Activated CD8-positive, alpha-beta memory T cell treated with anti-CD3 and anti-CD28 coated beads for 48 hours (primary cell): ENCODE measurements at regions not wholly inside any gene's neighbourhood (a gene's known extent, or its start where the extent isn't known, plus 50 kb on each side); places are given as distances from the start of the nearest gene placed in this dataset.

ENCODE experiments used
- DNase-seq, 3 experiments: peaks; one replicate each; pipeline ENCODE4 v3.0.0-alpha.2; 2020; ENCODE audit warnings: low read depth in 2 of 3, low spot score in 2 of 3

DNA sequence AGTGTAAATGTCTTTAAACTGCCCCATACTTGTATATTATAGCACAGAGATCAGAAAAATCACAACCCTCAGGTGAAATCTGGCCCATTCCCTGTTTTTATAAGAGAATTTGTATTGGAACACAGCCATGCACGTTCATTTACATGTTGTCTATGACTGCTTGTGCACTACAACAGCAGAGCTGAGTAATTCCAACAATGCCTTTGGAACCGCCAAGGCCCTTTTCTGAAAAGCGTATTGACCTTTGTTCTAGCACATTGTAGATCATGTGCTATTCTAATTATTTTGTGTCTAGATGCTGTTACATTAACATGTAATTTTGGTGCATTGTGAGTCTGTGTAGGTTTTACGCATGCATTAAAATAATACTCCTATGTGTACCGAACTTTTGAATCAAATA, 339.6 kb downstream of the CHRM3 start:
- DNase-seq: no peak

DNA sequence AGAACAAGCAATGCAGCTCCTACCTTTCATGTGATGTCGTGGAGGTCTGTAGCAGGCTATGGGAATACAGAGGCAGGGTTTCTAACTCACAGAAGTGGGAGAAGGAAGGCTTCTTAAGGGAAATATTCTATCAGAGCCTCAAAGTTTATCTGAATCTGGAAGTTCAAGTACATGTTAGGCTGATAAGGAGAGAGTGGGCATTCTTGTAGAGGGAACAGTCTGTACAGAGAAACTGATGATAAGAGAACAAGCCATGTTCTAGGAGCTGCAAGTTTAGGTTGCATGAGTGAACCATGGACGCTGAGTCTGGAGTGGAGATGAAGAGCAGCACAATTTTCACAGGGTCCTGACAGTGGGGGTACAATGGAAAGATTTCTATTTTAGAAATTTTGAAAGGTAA, 344.0 kb downstream of the CHRM3 start:
- no peak for DNase-seq

DNA sequence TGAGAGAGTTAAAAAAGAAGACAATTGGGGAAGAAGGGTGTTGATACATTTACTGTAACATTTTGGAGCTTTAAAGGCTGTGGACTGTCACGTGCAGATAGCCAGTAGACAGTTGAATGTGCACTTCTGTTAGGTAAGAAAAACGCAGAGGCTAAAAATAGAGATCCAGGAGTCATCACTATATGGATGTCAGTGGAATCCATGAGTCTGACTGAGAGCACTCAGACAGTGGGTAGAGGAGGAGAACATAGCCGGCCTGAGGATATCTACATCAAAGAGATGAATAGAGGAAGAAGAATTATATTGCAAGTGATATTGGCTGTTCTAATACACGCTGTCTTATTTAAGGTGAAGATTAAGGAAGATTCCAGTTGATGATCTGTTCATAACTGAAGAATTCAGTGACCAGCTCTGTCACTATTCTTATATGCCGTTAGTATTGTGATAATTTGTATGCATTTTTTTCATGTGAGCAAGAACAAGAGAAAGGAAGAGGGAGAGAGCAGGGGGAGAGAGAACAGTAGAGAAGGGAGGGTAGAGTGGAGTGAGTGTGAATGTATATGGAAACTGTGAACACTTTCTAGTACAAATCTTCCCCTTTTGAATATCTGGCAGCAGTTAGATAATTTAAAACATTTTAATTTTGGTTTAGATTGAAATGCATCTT, 344.8 kb downstream of the CHRM3 start:
- DNase-seq: no peak

DNA sequence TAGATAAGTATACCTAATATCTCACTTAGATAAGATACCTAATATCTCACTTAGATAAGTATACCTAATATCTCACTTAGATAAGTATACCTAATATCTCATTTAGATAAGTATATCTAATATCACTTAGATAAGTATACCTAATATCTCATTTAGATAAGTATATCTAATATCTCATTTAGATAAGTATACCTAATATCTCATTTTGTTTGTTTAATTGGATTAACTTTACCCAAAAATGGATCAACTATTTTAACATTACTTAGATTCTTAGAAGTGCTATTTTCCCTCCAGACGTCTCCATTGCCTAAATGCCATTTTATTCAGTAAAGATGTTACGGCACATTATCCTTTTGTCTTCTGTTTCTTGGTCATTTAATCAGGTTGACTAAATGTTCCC, 346.4 kb downstream of the CHRM3 start:
- DNase-seq: no peak

DNA sequence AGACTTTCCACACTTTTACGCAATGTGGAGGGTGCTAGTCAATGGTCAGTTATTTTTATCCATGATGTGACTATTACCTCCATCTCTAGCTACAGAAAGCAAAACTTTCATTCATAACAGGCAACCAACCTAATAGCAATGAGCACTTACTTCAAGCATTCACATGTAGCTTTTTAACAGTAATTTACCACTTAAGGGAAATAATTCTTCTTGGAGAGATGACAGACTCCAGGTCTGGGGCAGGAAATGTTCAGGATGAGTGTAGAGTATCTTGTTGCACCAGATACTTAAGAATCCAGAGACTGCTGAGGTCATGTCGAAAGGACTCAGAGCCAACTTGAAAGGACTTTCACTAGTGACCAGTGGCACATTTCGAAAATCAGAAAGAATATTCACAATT, 347.6 kb downstream of the CHRM3 start:
- DNase-seq: no peak

DNA sequence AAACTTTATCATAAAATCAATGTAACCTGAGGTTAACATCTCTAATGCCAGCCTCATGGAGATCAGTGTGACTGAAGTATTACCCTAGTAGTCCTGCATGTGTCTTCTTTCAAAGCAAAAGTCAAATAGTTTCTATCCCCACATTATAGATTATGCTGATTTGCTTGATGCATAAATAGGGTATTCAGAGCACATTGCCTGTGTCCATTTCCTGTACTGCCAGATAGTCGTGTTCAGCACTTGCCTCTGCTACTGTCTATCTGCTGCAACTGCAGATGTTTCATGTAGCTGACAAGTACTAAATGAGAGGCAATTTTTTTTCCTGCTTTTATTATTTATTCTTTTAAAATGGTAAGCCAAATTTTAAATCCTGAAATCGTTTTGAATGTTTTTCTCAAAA, 348.7 kb downstream of the CHRM3 start:
- no peak for DNase-seq

- DNase-seq: no peak
These were observed 350.1 kb downstream of the CHRM3 start for GRCh38 chr1:239736479-239736878.

- DNase-seq: no peak
These were observed 352.3 kb upstream of the FMN2 start for GRCh38 chr1:239739375-239739774.

DNA sequence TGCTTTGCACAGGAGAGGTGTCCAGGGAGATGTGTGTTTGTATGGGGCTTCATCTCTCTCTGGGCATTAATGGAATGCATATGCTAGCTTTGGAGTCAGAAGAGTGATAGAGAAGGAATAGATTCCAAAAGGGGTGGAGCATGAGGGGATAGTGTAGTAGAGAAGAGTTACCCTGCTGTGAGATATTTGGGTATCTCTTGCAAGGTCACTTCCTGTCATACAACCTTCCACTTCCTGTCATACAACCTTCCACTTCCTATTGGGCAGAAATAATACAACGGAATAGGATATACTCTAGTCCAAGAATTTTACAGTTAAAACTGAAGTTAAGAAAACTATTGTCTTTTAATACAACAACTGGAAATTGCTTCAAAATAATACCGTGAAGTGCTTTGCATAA, 351.8 kb upstream of the FMN2 start:
- DNase-seq: no peak

- DNase-seq: no peak
These were observed 349.1 kb upstream of the FMN2 start for GRCh38 chr1:239742416-239743109.

DNA sequence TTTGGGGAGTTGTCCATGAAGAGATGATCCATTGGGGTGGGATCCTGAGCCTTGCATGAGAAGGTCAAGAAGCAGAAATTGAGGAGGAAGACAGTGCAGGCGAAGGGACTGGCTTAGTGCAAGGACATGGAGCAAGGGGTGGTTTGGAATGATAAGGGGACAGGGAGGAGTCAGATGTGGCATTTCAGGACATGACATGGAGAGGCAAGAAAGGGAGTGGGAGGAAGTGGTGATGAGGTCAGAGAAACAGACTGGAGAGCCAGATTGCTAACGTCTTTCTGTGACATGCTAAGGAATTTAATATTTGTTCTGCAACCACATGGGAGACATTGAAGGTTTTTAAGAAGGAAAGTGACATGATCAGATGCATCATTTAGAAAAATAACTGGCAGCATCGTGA, 346.8 kb upstream of the FMN2 start:
- no peak for DNase-seq

DNA sequence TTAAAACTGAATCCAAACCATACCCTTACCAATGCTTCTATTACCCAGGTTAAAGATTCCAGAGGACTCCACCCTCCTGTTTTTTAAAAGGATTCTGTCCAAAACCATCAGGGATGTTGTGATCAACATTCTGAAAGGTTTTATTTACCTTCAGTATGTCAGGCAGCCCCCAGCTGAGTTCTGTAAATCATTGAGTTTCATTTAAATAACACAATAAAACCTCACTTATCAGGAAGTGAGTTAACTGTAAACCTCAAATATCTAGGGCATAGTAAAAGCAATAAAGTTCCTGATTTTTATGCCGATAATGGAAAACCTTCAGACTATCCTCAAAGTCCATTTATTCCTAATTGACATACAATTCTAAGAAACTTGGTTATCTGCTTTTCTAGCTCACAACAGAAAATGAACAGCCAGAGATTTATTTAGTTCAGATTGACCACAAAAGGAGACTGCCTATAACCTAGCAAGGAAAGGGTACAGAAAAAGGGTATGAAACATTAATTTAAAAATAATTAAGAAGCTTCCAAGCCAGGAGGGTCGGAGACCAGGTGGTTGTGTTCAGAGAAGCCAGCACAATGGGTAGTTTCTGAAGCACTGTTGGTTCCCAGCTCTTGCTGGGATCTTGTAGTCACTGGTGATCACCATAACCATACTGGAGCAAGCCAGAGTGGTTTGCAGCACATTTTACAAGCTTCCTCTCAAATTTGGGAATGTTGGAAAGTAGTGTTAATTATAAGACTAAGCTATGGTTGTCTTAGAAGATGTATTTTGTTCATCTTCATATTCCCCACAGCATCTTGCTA, 336.4 kb upstream of the FMN2 start:
- DNase-seq: no peak

GRCh38 chr1:239757716-239758115, 334.0 kb upstream of the FMN2 start:
- no peak for DNase-seq

GRCh38 chr1:239758756-239759155, 332.9 kb upstream of the FMN2 start:
- no peak for DNase-seq

DNA sequence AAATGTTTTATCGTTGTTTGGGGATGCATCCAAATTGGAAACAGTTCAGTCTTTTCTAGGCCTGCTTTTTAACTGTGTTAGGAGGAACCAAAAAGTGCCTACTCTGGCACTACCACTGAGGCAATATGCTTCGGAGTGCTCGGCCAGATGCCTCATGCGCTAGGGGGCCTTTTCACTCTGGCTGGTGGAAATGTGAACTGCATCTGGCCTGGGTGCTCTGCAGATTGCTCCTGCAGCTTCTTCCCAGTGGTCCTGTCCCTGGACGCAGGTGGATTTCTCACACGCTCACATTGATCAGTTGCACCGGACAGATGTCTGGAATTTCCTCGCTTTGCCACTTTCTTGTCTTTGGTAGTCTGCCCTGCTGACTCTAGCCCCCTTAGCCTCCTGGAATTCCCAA, 330.2 kb upstream of the FMN2 start:
- no peak for DNase-seq

- DNase-seq: no peak
These were observed 327.8 kb upstream of the FMN2 start for GRCh38 chr1:239763850-239764249.

- DNase-seq: no peak
These were observed 327.1 kb upstream of the FMN2 start for GRCh38 chr1:239764546-239764945.

GRCh38 chr1:239765163-239765562, 326.5 kb upstream of the FMN2 start:
- no peak for DNase-seq

DNA sequence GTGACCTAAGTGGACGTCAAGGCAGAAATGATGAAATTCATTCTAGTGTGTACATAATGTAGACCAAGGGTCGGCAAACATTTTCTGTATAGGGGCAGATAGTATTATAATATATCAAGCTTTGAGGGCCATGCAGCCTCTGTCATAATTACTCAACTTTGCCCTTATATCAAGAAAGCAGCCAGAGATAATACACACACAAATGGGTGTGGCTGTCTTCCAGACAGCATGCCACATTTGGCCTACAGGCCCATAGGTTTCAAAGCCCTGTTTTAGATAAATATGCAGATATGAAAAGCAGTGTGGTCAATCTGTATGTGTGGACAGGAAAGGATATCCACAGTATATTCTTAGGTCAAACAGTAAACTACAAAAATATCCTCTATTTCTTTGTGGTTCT, 320.1 kb upstream of the FMN2 start:
- DNase-seq: no peak

DNA sequence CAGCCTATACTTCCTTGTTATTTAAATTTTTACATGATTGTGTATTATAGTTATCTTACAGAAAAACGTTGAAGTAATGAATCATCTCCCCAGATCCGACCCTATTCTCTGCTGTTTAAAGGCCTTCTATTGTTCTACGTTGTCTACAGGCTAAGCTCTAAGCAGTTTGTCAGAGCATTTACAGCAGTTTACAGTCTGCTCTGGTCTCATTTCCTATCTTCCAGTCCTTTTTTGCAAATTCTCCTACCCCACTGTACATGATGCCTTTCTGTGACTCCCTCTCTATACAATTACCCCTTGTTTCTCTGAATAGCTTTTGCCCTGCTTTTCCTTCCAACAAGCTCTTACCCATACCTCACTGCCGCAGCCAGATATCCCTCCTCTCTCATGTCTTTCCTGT, 319.2 kb upstream of the FMN2 start:
- DNase-seq: no peak

GRCh38 chr1:239775466-239775865, 316.2 kb upstream of the FMN2 start:
- no peak for DNase-seq

GRCh38 chr1:239778208-239778813, 313.4 kb upstream of the FMN2 start:
- DNase-seq: no peak
